PC-3 (cell line): ENCODE measurements at regions not wholly inside any gene's neighbourhood (a gene's known extent, or its start where the extent isn't known, plus 50 kb on each side); places are given as distances from the start of the nearest gene placed in this dataset.

Experiments
- ATAC-seq: fragments of 200-7000 bp; cut with Tn5 transposase; 2 replicates; pipeline ENCODE4 v1.9.1; 2020; ENCODE audit warnings: mild to moderate bottlenecking, moderate library complexity
- BruUV-seq: library from RNA; stranded (reverse); fragments of 400-500 nt; replicated peaks from 2 replicates; lab custom pipeline; 2021; lab: Mats Ljungman, UMichigan
- CTCF ChIA-PET: fragments of 300-600 bp; sonication (Branson Sonifier 250); formaldehyde crosslinking; loops from one replicate; lab custom pipeline; 2022; ENCODE audit warnings: antibody characterized with exemption; lab: Charles Lee
- POLR2A ChIA-PET: fragments of 300-600 bp; sonication (Branson Sonifier 250); formaldehyde crosslinking; loops from one replicate; lab custom pipeline; 2022; ENCODE audit warnings: antibody characterized with exemption; ENCODE audit not compliant: unreplicated experiment; lab: Charles Lee
- DNase-seq: peaks from one replicate; pipeline ENCODE4 v3.0.0-alpha.2; 2015
- H2AFZ ChIP-seq: fragments of 300-600 bp; sonication (generic); 2 replicates; pipeline ENCODE4 v1.6.0; 2016; ENCODE audit warnings: antibody characterized with exemption, low read length
- H3F3A ChIP-seq: fragments of 300-600 bp; sonication (generic); one replicate; pipeline ENCODE4 v1.6.0; 2017; ENCODE audit warnings: antibody characterized with exemption, low read length, control low read depth, mild to moderate bottlenecking; ENCODE audit not compliant: unreplicated experiment
- H3K27ac ChIP-seq: fragments of 300-600 bp; sonication (generic); 2 replicates; pipeline ENCODE4 v1.5.1; 2016; ENCODE audit warnings: mild to moderate bottlenecking, low read length
- H3K27me3 ChIP-seq: fragments of 300-600 bp; sonication (generic); 2 replicates; pipeline ENCODE4 v1.6.1; 2016; ENCODE audit warnings: low read length, mixed read lengths
- H3K36me3 ChIP-seq: fragments of 300-600 bp; sonication (generic); 2 replicates; pipeline ENCODE4 v1.6.1; 2016; ENCODE audit warnings: low read depth, mixed run types, low read length, mixed read lengths
- H3K4me1 ChIP-seq: fragments of 300-600 bp; sonication (generic); 2 replicates; pipeline ENCODE4 v1.5.1; 2016; ENCODE audit warnings: low read length; ENCODE audit not compliant: insufficient read depth
- H3K4me2 ChIP-seq: fragments of 300-600 bp; sonication (generic); 2 replicates; pipeline ENCODE4 v1.6.0; 2016; ENCODE audit warnings: low read length
- H3K4me3 ChIP-seq: fragments of 300-600 bp; sonication (generic); 2 replicates; pipeline ENCODE4 v1.5.1; 2016; ENCODE audit warnings: mild to moderate bottlenecking, low read length, mixed read lengths
- H3K79me2 ChIP-seq: fragments of 300-600 bp; sonication (generic); 2 replicates; pipeline ENCODE4 v1.6.1; 2017; ENCODE audit warnings: low read length, mixed read lengths
- H3K9ac ChIP-seq: fragments of 300-600 bp; sonication (generic); 2 replicates; pipeline ENCODE4 v1.6.0; 2016; ENCODE audit warnings: mild to moderate bottlenecking, low read length
- H3K9me2 ChIP-seq: fragments of 300-600 bp; sonication (generic); replicated peaks from 2 replicates; pipeline ENCODE4 v1.6.1; 2016; ENCODE audit warnings: mixed run types, low read length, mixed read lengths
- H3K9me3 ChIP-seq: fragments of 300-600 bp; sonication (generic); 2 replicates; pipeline ENCODE4 v1.6.1; 2016; ENCODE audit warnings: low read length, mixed read lengths
- H4K20me1 ChIP-seq: fragments of 300-600 bp; sonication (generic); 2 replicates; pipeline ENCODE4 v1.6.1; 2016; ENCODE audit warnings: low read length, mixed read lengths
- CTCF ChIP-seq: fragments of 300-600 bp; sonication (generic); conservative IDR thresholded peaks from 2 replicates; pipeline ENCODE4 v1.5.1; 2017; ENCODE audit warnings: antibody characterized with exemption, low read depth, mild to moderate bottlenecking, low read length
- EZH2 ChIP-seq: fragments of 300-600 bp; sonication (generic); IDR thresholded peaks from one replicate; pipeline ENCODE4 v1.6.1; 2017; ENCODE audit warnings: antibody characterized with exemption, mild to moderate bottlenecking, low read length; ENCODE audit not compliant: unreplicated experiment
- EZH2phosphoT487 ChIP-seq: fragments of 300-600 bp; sonication (generic); IDR thresholded peaks from 2 replicates; pipeline ENCODE4 v1.6.1; 2018; ENCODE audit warnings: mild to moderate bottlenecking, antibody characterized with exemption, low read length, borderline replicate concordance
- intact Hi-C: fragments of 100-400 bp; cut with micrococcal nuclease; formaldehyde crosslinking; loops from 2 replicates; pipeline ENCODE4 v1.9.0; 2023

DNA sequence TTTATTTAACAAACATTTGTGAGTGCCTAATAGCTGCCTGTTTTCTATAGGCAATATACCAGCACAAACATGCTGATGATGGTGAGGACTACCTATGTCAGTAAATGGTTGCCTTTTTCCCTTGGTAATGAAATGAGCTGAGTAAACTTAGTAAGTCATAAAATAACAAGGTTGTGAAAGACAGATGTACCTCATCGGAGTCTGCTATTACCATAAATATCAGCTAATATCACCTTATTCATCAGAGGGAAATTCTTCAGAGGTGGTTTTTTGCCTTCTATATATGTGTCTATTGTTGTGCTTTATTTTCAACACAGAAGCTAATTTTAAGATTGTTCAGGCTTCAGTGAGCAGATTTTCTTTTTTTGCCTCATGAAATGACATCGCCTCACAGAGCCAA is 1040.5 kb downstream of the DTWD2 start:
- no peak overlapping the region for H3K9ac ChIP-seq
- no peaks in the 10 kb centered on the region for H4K20me1 ChIP-seq
- no peak for TF ChIP-seq EZH2
- no peak for TF ChIP-seq CTCF
- TF ChIP-seq EZH2phosphoT487 = no peak
- no peaks in the 10 kb centered on the region for H3F3A ChIP-seq
- H3K79me2 ChIP-seq = no peaks in the 10 kb centered on the region
- ChIA-PET CTCF (no interaction called here), POLR2A (no interaction called here)
- DNase-seq = no peak
- no peak for ATAC-seq
- no peaks in the 10 kb centered on the region for H3K4me1 ChIP-seq
- no peaks in the 10 kb centered on the region for H3K9me2 ChIP-seq
- H3K4me3 ChIP-seq = no peak overlapping the region
- H3K27me3 ChIP-seq = no peaks in the 10 kb centered on the region
- H3K27ac ChIP-seq = no peak overlapping the region
- no peak overlapping the region for H3K4me2 ChIP-seq
- intact Hi-C loops = no loop called here
- H2AFZ ChIP-seq = no peak overlapping the region
- H3K9me3 ChIP-seq = no peaks in the 10 kb centered on the region
- no TSS peak for BruUV-seq
- H3K36me3 ChIP-seq = no peaks in the 10 kb centered on the region

GRCh38 chr5:117947121-117947520 is 1041.2 kb downstream of the DTWD2 start:
- H3K27ac ChIP-seq = no peak overlapping the region
- ChIA-PET POLR2A (no interaction called here), CTCF (no interaction called here)
- H2AFZ ChIP-seq = no peak overlapping the region
- H3K4me1 ChIP-seq = no peaks in the 10 kb centered on the region
- H3K9ac ChIP-seq = no peak overlapping the region
- DNase-seq (no peak), ATAC-seq (no peak)
- no peaks in the 10 kb centered on the region for H3K9me2 ChIP-seq
- H3K4me2 ChIP-seq = no peak overlapping the region
- TF ChIP-seq CTCF (no peak), EZH2 (no peak), EZH2phosphoT487 (no peak)
- no peaks in the 10 kb centered on the region for H3F3A ChIP-seq
- no peaks in the 10 kb centered on the region for H3K9me3 ChIP-seq
- no peaks in the 10 kb centered on the region for H4K20me1 ChIP-seq
- no peaks in the 10 kb centered on the region for H3K79me2 ChIP-seq
- H3K36me3 ChIP-seq = no peaks in the 10 kb centered on the region
- H3K4me3 ChIP-seq = no peak overlapping the region
- intact Hi-C loops = no loop called here
- BruUV-seq = no TSS peak
- H3K27me3 ChIP-seq = no peaks in the 10 kb centered on the region

DNA sequence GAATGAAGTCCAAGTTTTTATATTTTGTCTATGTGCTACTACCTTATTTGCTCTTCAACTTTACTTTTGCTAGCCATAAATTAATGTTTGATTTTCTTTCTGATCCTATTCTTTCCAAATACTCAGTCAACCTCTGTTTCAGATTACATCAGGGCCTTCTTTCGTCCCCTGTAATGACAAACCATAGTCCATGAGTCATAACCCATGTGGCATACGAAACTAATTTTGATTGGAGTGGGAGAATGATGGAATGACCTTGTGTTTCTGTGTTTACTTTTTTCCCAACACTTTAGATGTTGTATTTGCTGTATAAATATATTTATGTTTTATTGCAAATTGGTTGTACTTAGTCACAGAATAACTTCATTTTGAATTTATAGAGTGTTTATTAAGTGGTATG is 1043.1 kb downstream of the DTWD2 start:
- H3K79me2 ChIP-seq = no peaks in the 10 kb centered on the region
- intact Hi-C loops = no loop called here
- H3K36me3 ChIP-seq = no peaks in the 10 kb centered on the region
- ATAC-seq = no peak
- H3K27me3 ChIP-seq = no peaks in the 10 kb centered on the region
- no peak overlapping the region for H3K9ac ChIP-seq
- no peaks in the 10 kb centered on the region for H3K9me3 ChIP-seq
- ChIA-PET CTCF (no interaction called here), POLR2A (no interaction called here)
- H3K4me1 ChIP-seq = no peaks in the 10 kb centered on the region
- no peak for TF ChIP-seq EZH2
- TF ChIP-seq CTCF = no peak
- no peak for TF ChIP-seq EZH2phosphoT487
- H3K4me3 ChIP-seq = no peak overlapping the region
- no TSS peak for BruUV-seq
- no peak overlapping the region for H2AFZ ChIP-seq
- no peaks in the 10 kb centered on the region for H4K20me1 ChIP-seq
- H3F3A ChIP-seq = no peaks in the 10 kb centered on the region
- no peak overlapping the region for H3K27ac ChIP-seq
- no peaks in the 10 kb centered on the region for H3K9me2 ChIP-seq
- DNase-seq = no peak
- H3K4me2 ChIP-seq = no peak overlapping the region
